ENCODE measurements at regions not wholly inside any gene's neighbourhood (a gene's known extent, or its start where the extent isn't known, plus 50 kb on each side); places are given as distances from the start of the nearest gene placed in this dataset.
"Not testable (repeated sequence)": the region's sequence is repeated elsewhere in the genome, so short reads cannot be mapped to it uniquely, and the experiment has no call there.

DNA sequence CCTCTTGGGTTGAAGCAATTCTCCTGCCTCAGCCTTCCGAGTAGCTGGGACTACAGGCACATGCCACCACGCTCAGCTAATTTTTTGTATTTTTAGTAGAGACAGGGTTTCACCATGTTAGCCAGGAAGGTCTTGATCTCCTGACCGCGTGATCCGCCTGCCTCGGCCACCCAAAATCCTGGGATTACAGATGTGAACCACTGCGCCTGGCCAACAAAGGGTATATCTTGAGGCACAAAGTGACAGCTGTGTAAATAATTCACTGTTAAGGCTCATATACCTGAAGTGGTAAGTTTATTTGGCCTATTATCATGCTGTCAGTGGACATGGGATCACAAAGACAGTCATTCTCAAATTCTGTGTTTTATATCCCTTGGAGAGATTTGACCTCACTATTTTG lies 688.5 kb upstream of the PCDH20 start:
- TF ChIP-seq POLR2AphosphoS5 (IDR thresholded peaks at IDR 0.05): not testable (repeated sequence)
- TF ChIP-seq, protein P1, sequence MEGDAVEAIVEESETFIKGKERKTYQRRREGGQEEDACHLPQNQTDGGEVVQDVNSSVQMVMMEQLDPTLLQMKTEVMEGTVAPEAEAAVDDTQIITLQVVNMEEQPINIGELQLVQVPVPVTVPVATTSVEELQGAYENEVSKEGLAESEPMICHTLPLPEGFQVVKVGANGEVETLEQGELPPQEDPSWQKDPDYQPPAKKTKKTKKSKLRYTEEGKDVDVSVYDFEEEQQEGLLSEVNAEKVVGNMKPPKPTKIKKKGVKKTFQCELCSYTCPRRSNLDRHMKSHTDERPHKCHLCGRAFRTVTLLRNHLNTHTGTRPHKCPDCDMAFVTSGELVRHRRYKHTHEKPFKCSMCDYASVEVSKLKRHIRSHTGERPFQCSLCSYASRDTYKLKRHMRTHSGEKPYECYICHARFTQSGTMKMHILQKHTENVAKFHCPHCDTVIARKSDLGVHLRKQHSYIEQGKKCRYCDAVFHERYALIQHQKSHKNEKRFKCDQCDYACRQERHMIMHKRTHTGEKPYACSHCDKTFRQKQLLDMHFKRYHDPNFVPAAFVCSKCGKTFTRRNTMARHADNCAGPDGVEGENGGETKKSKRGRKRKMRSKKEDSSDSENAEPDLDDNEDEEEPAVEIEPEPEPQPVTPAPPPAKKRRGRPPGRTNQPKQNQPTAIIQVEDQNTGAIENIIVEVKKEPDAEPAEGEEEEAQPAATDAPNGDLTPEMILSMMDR (IDR thresholded peaks at IDR 0.05): not testable (repeated sequence)

Measured in prostate gland (tissue), 2 donors.